ENCODE measurements at regions not wholly inside any gene's neighbourhood (a gene's known extent, or its start where the extent isn't known, plus 50 kb on each side); places are given as distances from the start of the nearest gene placed in this dataset.

DNA sequence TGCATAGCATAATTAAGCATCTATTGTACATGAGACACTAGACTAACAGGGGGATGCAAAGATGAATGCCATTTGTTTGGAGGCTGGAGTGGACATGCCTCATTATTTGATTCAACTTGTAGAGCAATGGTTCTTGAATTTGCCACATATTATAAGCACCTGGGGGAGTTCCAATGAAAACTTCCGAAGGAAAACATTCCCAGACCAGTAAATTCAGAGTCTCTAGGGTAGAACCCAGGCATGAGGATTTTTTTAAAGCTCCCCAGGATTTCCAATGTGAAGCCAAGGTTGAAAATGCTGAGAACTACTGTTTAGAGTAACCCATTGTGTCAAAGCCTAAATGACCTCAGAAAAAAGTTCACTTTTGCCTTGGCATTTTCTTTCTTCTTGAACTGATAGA, 93.9 kb upstream of the ITGA1 start:
- Mint-ChIP-seq H3K4me1 (ENCODE audit: low read depth) (peaks cover 42% of the 10 kb centered on the region), H3K27me3 (ENCODE audit: insufficient read depth) (peaks cover 5% of the 10 kb centered on the region), H3K27ac (no peak overlapping the region), H3K4me3 (no peak overlapping the region), H3K9me3 (no peaks in the 10 kb centered on the region), H3K36me3 (ENCODE audit: low read depth) (no peaks in the 10 kb centered on the region)
- TF ChIP-seq CTCF (IDR thresholded peaks at IDR 0.05), result no peak
- DNase-seq, result no peak

DNA sequence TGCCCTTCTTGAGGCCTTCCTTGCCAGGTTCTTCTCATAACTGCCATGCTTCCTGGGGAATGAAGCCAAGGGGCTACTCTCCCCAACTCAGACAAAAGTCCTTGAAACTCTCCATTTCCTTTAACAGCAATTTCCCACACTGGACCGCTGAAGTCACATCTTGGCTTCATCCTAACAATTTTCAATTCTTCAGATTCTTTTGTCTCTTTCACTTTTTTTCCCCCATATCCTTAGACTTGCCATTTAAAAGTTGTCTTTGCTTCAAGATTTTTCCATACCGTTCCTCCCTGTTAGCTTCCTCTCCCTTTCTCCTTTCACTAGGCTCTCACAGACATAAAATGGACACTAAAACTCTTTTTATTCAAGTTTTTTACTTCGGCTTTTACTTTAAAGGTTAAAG, 93.1 kb upstream of the ITGA1 start:
- H3K27ac Mint-ChIP-seq, result no peak overlapping the region
- H3K4me1 Mint-ChIP-seq (ENCODE audit: low read depth), result peaks cover 42% of the 10 kb centered on the region
- H3K36me3 Mint-ChIP-seq (ENCODE audit: low read depth), result no peaks in the 10 kb centered on the region

GRCh38 chr5:52702877-52703276, 84.8 kb upstream of the ITGA1 start:
- H3K27ac Mint-ChIP-seq, result no peak overlapping the region
- no peak for TF ChIP-seq CTCF (IDR thresholded peaks at IDR 0.05)
- no peak overlapping the region for H3K4me3 Mint-ChIP-seq
- no peak for DNase-seq
- H3K4me1 Mint-ChIP-seq (ENCODE audit: low read depth), result peaks cover 24% of the 10 kb centered on the region
- H3K36me3 Mint-ChIP-seq (ENCODE audit: low read depth), result no peaks in the 10 kb centered on the region
- H3K27me3 Mint-ChIP-seq (ENCODE audit: insufficient read depth), result no peaks in the 10 kb centered on the region; the same call in 1 of the 2 replicates
- H3K9me3 Mint-ChIP-seq, result no peaks in the 10 kb centered on the region

More for the DNA sequence above, 93.1 kb upstream of the ITGA1 start:
- TF ChIP-seq CTCF (IDR thresholded peaks at IDR 0.05), result no peak
- no peak for DNase-seq
- Mint-ChIP-seq H3K9me3 (no peaks in the 10 kb centered on the region), H3K4me3 (peak overlapping the region; percentile 3; the same call in 1 of the 2 replicates), H3K27me3 (ENCODE audit: insufficient read depth) (peaks cover 5% of the 10 kb centered on the region)

- Mint-ChIP-seq H3K27me3 (ENCODE audit: insufficient read depth) (no peaks in the 10 kb centered on the region; the same call in 1 of the 2 replicates), H3K4me1 (ENCODE audit: low read depth) (peaks cover 28% of the 10 kb centered on the region), H3K9me3 (no peaks in the 10 kb centered on the region), H3K36me3 (ENCODE audit: low read depth) (no peaks in the 10 kb centered on the region), H3K27ac (no peak overlapping the region), H3K4me3 (no peak overlapping the region)
- TF ChIP-seq CTCF (IDR thresholded peaks at IDR 0.05), result no peak
- no peak for DNase-seq
Observed at GRCh38 chr5:52703321-52703720, 84.4 kb upstream of the ITGA1 start.

GRCh38 chr5:52705720-52706119, 82.0 kb upstream of the ITGA1 start:
- TF ChIP-seq CTCF (IDR thresholded peaks at IDR 0.05), result no peak
- Mint-ChIP-seq H3K36me3 (ENCODE audit: low read depth) (no peaks in the 10 kb centered on the region), H3K27me3 (ENCODE audit: insufficient read depth) (no peaks in the 10 kb centered on the region; the same call in 1 of the 2 replicates), H3K4me1 (ENCODE audit: low read depth) (peaks cover 49% of the 10 kb centered on the region), H3K9me3 (no peaks in the 10 kb centered on the region), H3K4me3 (no peak overlapping the region), H3K27ac (no peak overlapping the region)
- DNase-seq, result no peak

- Mint-ChIP-seq H3K27me3 (ENCODE audit: insufficient read depth) (no peaks in the 10 kb centered on the region; the same call in 1 of the 2 replicates), H3K27ac (no peak overlapping the region), H3K4me1 (ENCODE audit: low read depth) (peaks cover 58% of the 10 kb centered on the region), H3K4me3 (no peak overlapping the region), H3K36me3 (ENCODE audit: low read depth) (no peaks in the 10 kb centered on the region), H3K9me3 (no peaks in the 10 kb centered on the region)
- DNase-seq, result no peak
- no peak for TF ChIP-seq CTCF (IDR thresholded peaks at IDR 0.05)
Observed at GRCh38 chr5:52706775-52707174, 80.9 kb upstream of the ITGA1 start.
